C1 segment of cervical spinal cord (tissue), 14 donors: ENCODE measurements at regions not wholly inside any gene's neighbourhood (a gene's known extent, or its start where the extent isn't known, plus 50 kb on each side); places are given as distances from the start of the nearest gene placed in this dataset.

ENCODE experiments used
- DNase-seq, 14 donors: peaks; one replicate each; lab custom pipeline; 2025; lab: John Stamatoyannopoulos, UW

- DNase-seq: no peak
Measured at GRCh38 chr20:51162015-51162414, 139.1 kb upstream of the KCNG1 start.

- DNase-seq: no peak
Measured at GRCh38 chr20:51160821-51161220, 137.9 kb upstream of the KCNG1 start.

- DNase-seq: no peak
Measured at GRCh38 chr20:51159981-51160380, 137.1 kb upstream of the KCNG1 start.

DNA sequence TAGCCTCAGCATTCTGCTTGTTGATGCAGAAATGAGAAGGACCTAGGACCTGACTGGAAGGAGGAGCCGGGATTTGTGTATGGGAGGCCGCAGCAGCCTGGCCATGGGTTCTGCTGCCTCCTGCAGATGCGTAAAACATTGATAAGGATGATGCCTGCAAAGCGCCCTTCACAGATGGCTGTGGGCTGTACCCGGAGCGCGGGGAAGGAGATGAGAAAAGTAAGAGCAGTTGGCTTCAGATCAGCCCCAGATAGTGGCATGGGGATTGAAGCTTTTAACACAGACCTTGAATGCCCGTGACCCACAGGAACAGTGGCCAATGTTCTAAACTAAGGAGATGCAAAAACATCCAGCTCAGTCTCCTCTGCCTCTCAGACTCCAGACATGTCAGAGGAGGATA is 136.4 kb upstream of the KCNG1 start:
- no peak for DNase-seq

- DNase-seq: no peak
Measured at GRCh38 chr20:51158226-51158625, 135.3 kb upstream of the KCNG1 start.

- DNase-seq: peak in 1 of 14 donors; percentile 62
Measured at GRCh38 chr20:51156041-51156982, 133.4 kb upstream of the KCNG1 start.

GRCh38 chr20:51154708-51155690 is 132.1 kb upstream of the KCNG1 start:
- DNase-seq: peak in 1 of 14 donors; percentile 96

DNA sequence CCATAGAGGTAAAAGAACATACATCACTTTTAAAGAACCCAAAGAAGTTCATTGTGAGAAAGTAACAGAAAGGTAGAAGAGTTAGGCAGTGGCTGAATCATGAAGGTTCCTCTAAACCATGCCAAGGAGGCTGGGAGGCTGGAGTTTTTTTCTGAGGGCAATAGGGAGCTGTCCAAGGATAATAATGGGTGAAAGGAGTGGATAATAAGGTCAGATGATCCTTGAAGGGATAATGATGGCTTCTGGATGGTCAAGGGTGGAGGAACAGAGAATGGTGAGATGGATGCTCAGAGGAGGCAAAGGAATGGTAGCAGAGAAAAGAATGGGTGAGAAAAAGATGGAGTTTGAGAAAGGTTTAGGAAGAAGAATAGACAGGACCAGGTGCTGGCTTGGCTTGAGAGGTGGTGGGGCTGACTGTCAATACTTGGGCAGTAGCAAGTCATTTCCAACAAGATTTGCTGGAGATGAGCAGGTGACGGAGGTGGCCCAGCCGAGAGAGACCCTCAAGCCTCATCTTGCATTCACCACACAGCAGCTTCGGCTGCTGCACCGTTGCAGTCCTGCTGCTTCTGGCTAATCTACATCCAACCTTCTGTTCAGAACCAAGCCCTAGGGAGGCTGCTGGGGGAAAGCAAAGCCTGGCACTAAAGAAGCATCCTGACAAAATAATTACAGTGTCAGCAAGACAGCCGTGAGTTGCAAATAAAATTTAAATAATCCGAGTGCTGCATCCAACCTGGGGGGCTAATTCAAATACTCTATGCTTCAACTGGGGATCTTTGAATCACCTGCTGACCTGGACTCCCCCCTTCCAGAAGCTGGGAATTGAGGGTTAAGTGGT is 131.2 kb upstream of the KCNG1 start:
- peak in 2 of 14 donors; percentile 13 to 96 for DNase-seq

- no peak for DNase-seq
Measured at GRCh38 chr20:51148941-51149340, 126.0 kb upstream of the KCNG1 start.

DNA sequence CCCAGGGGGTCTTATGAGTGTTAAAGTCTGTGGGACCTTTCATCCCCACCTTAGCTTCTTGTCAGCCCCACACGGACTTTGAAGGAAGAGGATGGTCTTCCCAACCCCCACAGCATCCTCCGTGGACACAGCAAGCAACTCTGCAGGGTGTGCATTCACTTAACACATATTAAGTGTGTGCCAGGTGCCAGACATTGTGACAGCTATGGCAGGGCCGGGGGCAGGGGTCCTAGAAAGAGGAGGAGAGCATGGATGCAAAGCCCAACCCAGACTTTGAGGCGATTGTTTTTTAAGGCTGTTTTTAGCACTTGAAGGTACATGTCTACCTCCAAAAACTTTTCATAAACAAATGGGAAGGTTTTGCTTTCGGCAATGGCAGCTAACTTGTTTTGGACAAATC is 121.6 kb upstream of the KCNG1 start:
- no peak for DNase-seq

GRCh38 chr20:51143652-51144051 is 120.7 kb upstream of the KCNG1 start:
- DNase-seq: no peak

GRCh38 chr20:51142448-51142847 is 119.5 kb upstream of the KCNG1 start:
- DNase-seq: no peak

- DNase-seq: no peak
Measured at GRCh38 chr20:51140671-51141070, 117.8 kb upstream of the KCNG1 start.

GRCh38 chr20:51139891-51140290 is 117.0 kb upstream of the KCNG1 start:
- DNase-seq: no peak

- no peak for DNase-seq
Measured at GRCh38 chr20:51138576-51138975, 115.7 kb upstream of the KCNG1 start.

DNA sequence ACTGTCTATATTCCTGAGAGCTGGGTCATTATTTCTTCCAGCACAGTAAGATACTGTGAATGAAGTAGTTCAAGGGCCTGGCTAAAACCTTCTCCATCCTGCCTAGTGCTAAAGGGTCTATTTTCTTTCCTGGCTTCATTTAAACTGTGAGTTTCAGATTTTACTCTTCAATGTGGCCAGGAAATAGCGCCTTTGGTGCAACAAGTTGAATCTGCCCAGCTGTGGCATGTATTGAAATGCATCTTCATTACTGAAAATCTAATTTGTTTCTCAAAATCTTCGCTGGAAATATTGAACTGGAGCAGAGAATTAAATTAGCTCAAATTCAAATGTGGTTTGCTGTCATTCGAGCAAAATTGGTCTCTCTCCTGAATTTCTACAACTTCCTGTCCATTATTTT is 114.6 kb upstream of the KCNG1 start:
- no peak for DNase-seq

GRCh38 chr20:51135926-51136715 is 113.2 kb upstream of the KCNG1 start:
- no peak for DNase-seq

DNA sequence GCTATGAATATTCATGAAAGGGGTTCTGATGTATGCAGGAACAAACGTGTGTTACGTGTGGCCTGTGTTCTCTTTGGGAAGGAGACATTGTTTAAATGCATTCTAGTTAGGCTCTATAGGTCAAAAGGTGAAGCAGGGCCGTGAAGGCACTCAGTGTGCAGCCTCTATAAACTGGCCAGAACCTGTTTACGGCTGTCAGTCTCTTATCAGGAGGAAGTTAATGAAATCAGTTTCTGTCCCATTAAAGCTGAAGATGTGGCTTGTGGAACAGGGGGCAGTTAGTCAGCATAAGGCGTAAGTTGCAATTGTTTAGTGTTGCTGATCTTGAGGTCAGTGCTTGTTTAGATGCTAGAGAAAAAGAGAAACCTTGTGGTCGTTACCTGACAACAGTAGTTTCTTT is 111.5 kb upstream of the KCNG1 start:
- DNase-seq: no peak

DNA sequence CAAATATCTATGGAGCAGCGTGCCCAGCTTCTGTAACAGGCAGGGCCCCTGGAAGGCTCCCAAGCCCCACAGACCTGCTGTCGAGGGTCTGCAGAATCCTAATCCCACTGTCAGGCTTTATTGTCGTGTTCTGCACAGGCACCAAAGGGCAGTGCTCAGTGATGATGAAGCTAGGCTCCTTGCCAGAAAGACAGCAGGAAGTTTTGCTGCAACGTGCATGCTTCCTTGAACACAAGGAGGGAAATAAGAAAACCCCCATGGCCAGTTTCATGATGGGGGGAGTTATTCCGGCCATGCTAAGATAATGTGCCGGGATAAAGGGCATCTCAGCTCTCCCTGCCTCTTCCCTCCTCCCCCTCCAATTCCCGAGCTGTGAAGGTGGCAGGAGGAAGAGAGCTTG is 109.4 kb upstream of the KCNG1 start:
- DNase-seq: no peak

DNA sequence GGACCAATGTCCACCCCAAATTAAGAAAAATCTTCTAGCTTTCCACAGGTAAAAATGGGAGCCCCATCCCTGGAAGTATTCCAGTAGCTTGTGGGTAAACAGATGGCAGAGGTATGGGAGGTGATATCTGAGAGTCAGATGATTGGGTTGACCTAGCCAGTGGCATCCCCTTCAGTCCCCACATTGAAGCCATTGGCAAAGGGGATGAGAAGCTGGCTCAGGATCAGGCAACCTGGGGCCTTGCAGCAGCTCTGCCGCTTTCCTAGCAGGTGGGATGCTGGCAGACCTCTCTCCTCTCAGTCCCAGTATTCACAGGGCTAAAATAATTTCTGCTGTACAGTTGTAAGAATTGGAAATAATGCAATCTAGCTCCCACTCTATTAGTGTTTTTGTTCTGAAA is 108.9 kb upstream of the KCNG1 start:
- DNase-seq: peak in 3 of 14 donors; percentile 9 to 96 (median 48)
